ENCODE measurements at regions not wholly inside any gene's neighbourhood (a gene's known extent, or its start where the extent isn't known, plus 50 kb on each side); places are given as distances from the start of the nearest gene placed in this dataset.

DNA sequence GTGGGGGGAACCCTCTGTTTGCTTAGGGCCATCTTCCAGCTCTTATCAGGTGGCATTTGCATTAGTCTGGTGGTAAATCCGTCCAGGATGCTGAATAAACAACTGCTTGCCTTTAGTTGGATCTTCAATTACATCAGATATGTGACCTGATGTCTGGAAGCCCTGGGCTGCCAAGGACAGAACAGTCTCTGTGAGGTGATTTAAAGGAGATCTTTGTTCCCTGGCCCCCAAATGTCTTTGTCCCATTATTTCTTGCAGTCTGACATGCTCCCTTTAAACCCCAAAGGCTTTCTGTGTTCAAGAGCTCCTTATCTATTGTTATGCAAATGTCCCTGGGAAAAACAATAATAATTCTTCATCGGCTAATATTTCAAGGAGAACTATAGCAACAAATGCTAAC lies 84.6 kb upstream of the SPTLC3 start:
- DNase-seq (ENCODE audit: low read depth): no peak
- Histone ChIP-seq H3K27me3 (ENCODE audit: control insufficient read depth, insufficient read depth, low read length) (no peaks in the 10 kb centered on the region), H3K4me3 (ENCODE audit: low read depth, low read length) (no peak overlapping the region), H3K36me3 (ENCODE audit: control insufficient read depth, insufficient read depth, low read length) (no peaks in the 10 kb centered on the region)
- TF ChIP-seq, protein P1, sequence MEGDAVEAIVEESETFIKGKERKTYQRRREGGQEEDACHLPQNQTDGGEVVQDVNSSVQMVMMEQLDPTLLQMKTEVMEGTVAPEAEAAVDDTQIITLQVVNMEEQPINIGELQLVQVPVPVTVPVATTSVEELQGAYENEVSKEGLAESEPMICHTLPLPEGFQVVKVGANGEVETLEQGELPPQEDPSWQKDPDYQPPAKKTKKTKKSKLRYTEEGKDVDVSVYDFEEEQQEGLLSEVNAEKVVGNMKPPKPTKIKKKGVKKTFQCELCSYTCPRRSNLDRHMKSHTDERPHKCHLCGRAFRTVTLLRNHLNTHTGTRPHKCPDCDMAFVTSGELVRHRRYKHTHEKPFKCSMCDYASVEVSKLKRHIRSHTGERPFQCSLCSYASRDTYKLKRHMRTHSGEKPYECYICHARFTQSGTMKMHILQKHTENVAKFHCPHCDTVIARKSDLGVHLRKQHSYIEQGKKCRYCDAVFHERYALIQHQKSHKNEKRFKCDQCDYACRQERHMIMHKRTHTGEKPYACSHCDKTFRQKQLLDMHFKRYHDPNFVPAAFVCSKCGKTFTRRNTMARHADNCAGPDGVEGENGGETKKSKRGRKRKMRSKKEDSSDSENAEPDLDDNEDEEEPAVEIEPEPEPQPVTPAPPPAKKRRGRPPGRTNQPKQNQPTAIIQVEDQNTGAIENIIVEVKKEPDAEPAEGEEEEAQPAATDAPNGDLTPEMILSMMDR (IDR thresholded peaks at IDR 0.05; ENCODE audit: insufficient read depth, low read length, poor library complexity, severe bottlenecking): no peak

DNA sequence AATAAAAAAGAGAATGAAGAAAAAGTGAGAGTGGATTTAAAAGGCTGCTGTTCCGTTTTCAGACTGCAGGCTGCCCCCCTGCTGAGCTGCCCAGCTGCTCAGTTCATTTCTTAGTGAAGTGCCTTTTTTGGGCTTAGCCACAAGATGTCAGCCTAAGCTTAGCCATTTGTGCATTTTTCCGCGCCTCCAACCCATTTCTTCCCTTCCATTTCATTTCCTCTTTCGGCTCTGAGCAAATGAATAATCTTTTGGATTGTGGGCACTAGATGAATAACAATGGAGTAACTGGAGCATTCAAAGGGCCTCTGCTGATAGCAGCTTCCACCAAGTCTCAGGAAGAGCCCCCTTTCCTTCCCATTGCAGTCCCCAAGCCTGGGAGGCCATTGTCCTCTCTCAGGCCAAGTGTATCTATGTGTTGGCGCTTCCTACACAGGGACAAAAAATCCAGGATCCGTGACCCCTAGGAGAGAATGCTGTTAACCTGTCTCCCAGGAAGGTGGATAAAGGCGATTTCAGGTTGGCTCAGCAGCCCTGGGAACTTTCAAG lies 83.5 kb upstream of the SPTLC3 start:
- H3K36me3 ChIP-seq (ENCODE audit: control insufficient read depth, insufficient read depth, low read length): no peaks in the 10 kb centered on the region
- DNase-seq (ENCODE audit: low read depth): peak; percentile 56
- no peaks in the 10 kb centered on the region for H3K27me3 ChIP-seq (ENCODE audit: control insufficient read depth, insufficient read depth, low read length)
- H3K4me3 ChIP-seq (ENCODE audit: low read depth, low read length): no peak overlapping the region
- TF ChIP-seq, protein P1 (IDR thresholded peaks at IDR 0.05; ENCODE audit: insufficient read depth, low read length, poor library complexity, severe bottlenecking): peak; percentile 89

DNA sequence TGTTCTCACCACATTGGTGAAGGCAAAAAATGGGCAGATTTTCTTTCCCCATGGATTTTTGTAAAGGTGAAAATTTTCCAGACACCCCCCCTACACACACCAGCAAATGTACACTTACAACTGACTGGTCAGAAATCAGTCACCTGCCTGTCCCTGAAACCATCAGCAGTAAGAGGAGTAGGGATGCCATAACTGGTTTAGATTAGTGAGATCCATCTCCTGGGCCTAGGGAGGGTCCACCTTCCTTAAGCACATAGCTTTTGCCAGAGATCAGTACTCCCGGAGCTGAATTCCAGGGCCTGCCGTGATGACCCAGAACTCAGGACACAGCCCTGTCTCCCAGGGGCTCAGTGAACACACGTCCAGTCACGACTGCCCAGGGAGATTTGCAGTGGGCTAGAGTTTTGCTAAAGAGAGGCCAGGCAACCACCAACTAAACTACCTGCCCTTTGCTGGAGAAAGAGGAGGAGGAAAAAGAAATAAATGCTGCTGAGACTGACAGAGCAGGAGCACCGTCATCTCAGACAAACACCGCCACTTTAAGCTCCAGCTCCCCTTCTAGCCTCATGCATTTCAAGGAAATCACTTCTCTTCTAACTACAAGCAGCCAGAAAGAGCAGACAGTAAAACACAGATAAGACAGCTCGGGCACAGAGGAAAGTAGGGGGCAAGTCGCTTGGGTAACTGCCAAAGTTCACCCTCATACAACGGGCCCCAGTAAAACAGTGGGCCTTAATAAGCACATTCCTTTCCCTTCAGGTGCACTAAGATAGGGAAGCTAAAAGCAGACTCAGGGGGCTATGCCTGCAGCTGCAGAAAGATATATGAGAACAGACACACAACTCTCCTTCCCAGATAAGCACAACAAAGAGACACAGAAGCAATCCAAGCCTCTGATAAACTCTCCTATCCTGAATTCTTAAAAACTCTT lies 82.6 kb upstream of the SPTLC3 start:
- Histone ChIP-seq H3K36me3 (ENCODE audit: control insufficient read depth, insufficient read depth, low read length) (no peaks in the 10 kb centered on the region), H3K4me3 (ENCODE audit: low read depth, low read length) (no peak overlapping the region), H3K27me3 (ENCODE audit: control insufficient read depth, insufficient read depth, low read length) (no peaks in the 10 kb centered on the region)
- no peak for DNase-seq (ENCODE audit: low read depth)
- TF ChIP-seq, protein P1 (IDR thresholded peaks at IDR 0.05; ENCODE audit: insufficient read depth, low read length, poor library complexity, severe bottlenecking): no peak

DNA sequence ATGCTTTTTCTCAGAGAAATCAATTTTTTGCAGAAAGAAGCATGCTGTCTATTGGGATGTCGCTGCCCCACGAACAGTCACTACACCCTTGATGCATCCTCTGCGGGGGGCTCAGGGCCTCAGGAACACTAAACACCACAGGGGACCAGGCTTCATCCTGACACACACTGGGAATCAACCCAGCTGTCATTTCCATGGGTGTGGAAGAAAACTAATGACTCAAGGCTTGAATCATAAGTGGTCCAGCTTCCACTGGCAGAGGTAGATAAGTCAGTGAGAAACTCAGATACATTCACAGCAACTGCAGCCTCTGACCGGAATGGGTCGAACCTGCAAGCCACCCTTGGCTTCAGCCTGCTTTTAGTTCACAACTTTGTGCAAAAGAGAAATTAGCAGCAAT lies 81.3 kb upstream of the SPTLC3 start:
- TF ChIP-seq, protein P1 (IDR thresholded peaks at IDR 0.05; ENCODE audit: insufficient read depth, low read length, poor library complexity, severe bottlenecking): no peak
- Histone ChIP-seq H3K4me3 (ENCODE audit: low read depth, low read length) (no peak overlapping the region), H3K36me3 (ENCODE audit: control insufficient read depth, insufficient read depth, low read length) (no peaks in the 10 kb centered on the region), H3K27me3 (ENCODE audit: control insufficient read depth, insufficient read depth, low read length) (no peaks in the 10 kb centered on the region)
- no peak for DNase-seq (ENCODE audit: low read depth)

DNA sequence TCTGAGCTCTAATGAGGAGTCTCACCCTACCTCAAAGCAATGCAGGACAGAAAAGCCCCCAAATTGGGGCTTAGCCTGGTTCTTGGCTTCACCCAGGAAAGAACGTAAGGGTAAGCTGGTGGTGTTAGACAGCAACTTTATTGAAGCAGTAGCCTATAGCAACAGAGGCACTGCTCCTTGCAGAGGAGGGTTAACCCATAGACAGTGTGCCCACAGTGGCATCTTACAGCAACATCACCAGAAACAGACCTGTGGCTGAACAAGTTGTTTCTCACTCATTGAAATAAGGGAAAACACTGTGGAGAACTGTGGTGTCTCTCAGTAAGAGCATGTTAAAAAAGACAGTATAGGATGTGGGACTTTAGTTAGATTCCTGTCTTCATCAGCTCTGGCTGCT lies 80.4 kb upstream of the SPTLC3 start:
- TF ChIP-seq, protein P1 (IDR thresholded peaks at IDR 0.05; ENCODE audit: insufficient read depth, low read length, poor library complexity, severe bottlenecking): no peak
- DNase-seq (ENCODE audit: low read depth): no peak
- H3K27me3 ChIP-seq (ENCODE audit: control insufficient read depth, insufficient read depth, low read length): no peaks in the 10 kb centered on the region
- H3K4me3 ChIP-seq (ENCODE audit: low read depth, low read length): no peak overlapping the region
- no peaks in the 10 kb centered on the region for H3K36me3 ChIP-seq (ENCODE audit: control insufficient read depth, insufficient read depth, low read length)
